ENCODE measurements at regions not wholly inside any gene's neighbourhood (a gene's known extent, or its start where the extent isn't known, plus 50 kb on each side); places are given as distances from the start of the nearest gene placed in this dataset.
A peak's percentile ranks its signal among the peaks of the same experiment; 100 is the strongest.

GRCh38 chr1:234554218-234554697 lies 55.7 kb downstream of the IRF2BP2 start:
- 67% methylated on average over 7 of the region's 7 CpGs for WGBS
- no peak for DNase-seq (ENCODE audit: extremely low spot score)
- Histone ChIP-seq H3K4me3 (ENCODE audit: low read depth, low read length) (no peak overlapping the region), H3K36me3 (ENCODE audit: insufficient read depth) (no peaks in the 10 kb centered on the region), H3K4me1 (ENCODE audit: insufficient read depth) (no peaks in the 10 kb centered on the region), H3K27ac (ENCODE audit: low read depth) (no peak overlapping the region)

GRCh38 chr1:234553240-234554188 lies 56.5 kb downstream of the IRF2BP2 start:
- no peak overlapping the region for H3K4me3 ChIP-seq (ENCODE audit: low read depth, low read length)
- no peak for DNase-seq (ENCODE audit: extremely low spot score)
- WGBS, result 63% methylated on average over 21 of the region's 21 CpGs
- H3K27ac ChIP-seq (ENCODE audit: low read depth), result no peak overlapping the region
- no peaks in the 10 kb centered on the region for H3K4me1 ChIP-seq (ENCODE audit: insufficient read depth)
- no peaks in the 10 kb centered on the region for H3K36me3 ChIP-seq (ENCODE audit: insufficient read depth)

GRCh38 chr1:234551032-234551378 lies 59.0 kb downstream of the IRF2BP2 start:
- Histone ChIP-seq H3K27ac (ENCODE audit: low read depth) (no peak overlapping the region), H3K4me1 (ENCODE audit: insufficient read depth) (no peaks in the 10 kb centered on the region), H3K4me3 (ENCODE audit: low read depth, low read length) (no peak overlapping the region), H3K36me3 (ENCODE audit: insufficient read depth) (no peaks in the 10 kb centered on the region)
- WGBS, result 89% methylated on average over 6 of the region's 6 CpGs
- no peak for DNase-seq (ENCODE audit: extremely low spot score)

- Histone ChIP-seq H3K36me3 (ENCODE audit: insufficient read depth) (no peaks in the 10 kb centered on the region), H3K27ac (ENCODE audit: low read depth) (no peak overlapping the region), H3K4me3 (ENCODE audit: low read depth, low read length) (no peak overlapping the region), H3K4me1 (ENCODE audit: insufficient read depth) (no peaks in the 10 kb centered on the region)
- no peak for DNase-seq (ENCODE audit: extremely low spot score)
- WGBS, result 83% methylated on average over 16 of the region's 16 CpGs
Measured at GRCh38 chr1:234550341-234551031, 59.5 kb downstream of the IRF2BP2 start.

- H3K27ac ChIP-seq (ENCODE audit: low read depth), result no peak overlapping the region
- WGBS, result 97% methylated on average over 10 of the region's 10 CpGs
- DNase-seq (ENCODE audit: extremely low spot score), result no peak
Measured at GRCh38 chr1:234549447-234550021, 60.4 kb downstream of the IRF2BP2 start.

GRCh38 chr1:234546890-234547788 lies 62.8 kb downstream of the IRF2BP2 start:
- Histone ChIP-seq H3K4me3 (ENCODE audit: low read depth, low read length) (no peak overlapping the region), H3K4me1 (ENCODE audit: insufficient read depth) (peaks cover 1% of the 10 kb centered on the region), H3K36me3 (ENCODE audit: insufficient read depth) (no peaks in the 10 kb centered on the region), H3K27ac (ENCODE audit: low read depth) (no peak overlapping the region)
- 70% methylated on average over 6 of the region's 6 CpGs for WGBS
- no peak for DNase-seq (ENCODE audit: extremely low spot score)

More at GRCh38 chr1:234549447-234550021, 60.4 kb downstream of the IRF2BP2 start:
- Histone ChIP-seq H3K4me3 (ENCODE audit: low read depth, low read length) (no peak overlapping the region), H3K4me1 (ENCODE audit: insufficient read depth) (peaks cover 1% of the 10 kb centered on the region), H3K36me3 (ENCODE audit: insufficient read depth) (no peaks in the 10 kb centered on the region)

- no peaks in the 10 kb centered on the region for H3K36me3 ChIP-seq (ENCODE audit: insufficient read depth)
- 88% methylated on average over 7 of the region's 7 CpGs for WGBS
- H3K4me3 ChIP-seq (ENCODE audit: low read depth, low read length), result no peak overlapping the region
- no peak overlapping the region for H3K27ac ChIP-seq (ENCODE audit: low read depth)
- DNase-seq (ENCODE audit: extremely low spot score), result no peak
- H3K4me1 ChIP-seq (ENCODE audit: insufficient read depth), result peaks cover 1% of the 10 kb centered on the region
Measured at GRCh38 chr1:234546387-234546704, 63.6 kb downstream of the IRF2BP2 start.

- Histone ChIP-seq H3K4me1 (ENCODE audit: insufficient read depth) (peaks cover 1% of the 10 kb centered on the region), H3K36me3 (ENCODE audit: insufficient read depth) (no peaks in the 10 kb centered on the region), H3K27ac (ENCODE audit: low read depth) (peak overlapping the region; percentile 13), H3K4me3 (ENCODE audit: low read depth, low read length) (no peak overlapping the region)
- WGBS, result 60% methylated on average over 14 of the region's 14 CpGs
- DNase-seq (ENCODE audit: extremely low spot score), result no peak
Measured at GRCh38 chr1:234545517-234546386, 64.2 kb downstream of the IRF2BP2 start.

- Histone ChIP-seq H3K36me3 (ENCODE audit: insufficient read depth) (no peaks in the 10 kb centered on the region), H3K4me3 (ENCODE audit: low read depth, low read length) (no peak overlapping the region), H3K27ac (ENCODE audit: low read depth) (peak overlapping the region; percentile 80), H3K4me1 (ENCODE audit: insufficient read depth) (peaks cover 1% of the 10 kb centered on the region)
- DNase-seq (ENCODE audit: extremely low spot score), result peak; percentile 96
- WGBS, result 6% methylated on average over 6 of the region's 6 CpGs
Measured at GRCh38 chr1:234544087-234544579, 65.2 kb upstream of the TARBP1 start.

- H3K36me3 ChIP-seq (ENCODE audit: insufficient read depth), result no peaks in the 10 kb centered on the region
- WGBS, result 31% methylated on average over 8 of the region's 8 CpGs
- H3K27ac ChIP-seq (ENCODE audit: low read depth), result peak overlapping the region; percentile 80
- DNase-seq (ENCODE audit: extremely low spot score), result no peak
- H3K4me3 ChIP-seq (ENCODE audit: low read depth, low read length), result no peak overlapping the region
- peaks cover 1% of the 10 kb centered on the region for H3K4me1 ChIP-seq (ENCODE audit: insufficient read depth)
Measured at GRCh38 chr1:234543442-234544086, 64.6 kb upstream of the TARBP1 start.

GRCh38 chr1:234542211-234542850 lies 63.4 kb upstream of the TARBP1 start:
- DNase-seq (ENCODE audit: extremely low spot score), result no peak
- 79% methylated on average over 13 of the region's 13 CpGs for WGBS
- Histone ChIP-seq H3K4me3 (ENCODE audit: low read depth, low read length) (no peak overlapping the region), H3K36me3 (ENCODE audit: insufficient read depth) (no peaks in the 10 kb centered on the region), H3K4me1 (ENCODE audit: insufficient read depth) (peaks cover 1% of the 10 kb centered on the region), H3K27ac (ENCODE audit: low read depth) (no peak overlapping the region)
